Endodermal cell (in vitro differentiated cells): ENCODE measurements at regions not wholly inside any gene's neighbourhood (a gene's known extent, or its start where the extent isn't known, plus 50 kb on each side); places are given as distances from the start of the nearest gene placed in this dataset.

Source experiments
- DNase-seq: peaks from one replicate; pipeline ENCODE4 v3.0.0-alpha.2; 2017
- H3K27ac ChIP-seq: 2 replicates; pipeline ENCODE4 v1.5.1; 2013; ENCODE audit warnings: mild to moderate bottlenecking, low read depth, low read length, moderate library complexity
- H3K27me3 ChIP-seq: 2 replicates; pipeline ENCODE4 v1.6.1; 2013; ENCODE audit warnings: mild to moderate bottlenecking, low read length, moderate library complexity; ENCODE audit not compliant: insufficient read depth, control insufficient read depth, poor library complexity, severe bottlenecking
- H3K36me3 ChIP-seq: 2 replicates; pipeline ENCODE4 v1.7.0; 2013; ENCODE audit warnings: mild to moderate bottlenecking, low read length, moderate library complexity; ENCODE audit not compliant: control insufficient read depth, insufficient read depth
- H3K4me1 ChIP-seq: one replicate; pipeline ENCODE4 v1.7.0; 2013; ENCODE audit warnings: low read length; ENCODE audit not compliant: control insufficient read depth, insufficient read depth
- H3K4me3 ChIP-seq: 2 replicates; pipeline ENCODE4 v1.5.1; 2013; ENCODE audit warnings: mild to moderate bottlenecking, low read length, moderate library complexity
- H3K9ac ChIP-seq: 2 replicates; pipeline ENCODE4 v1.6.1; 2013; ENCODE audit warnings: mild to moderate bottlenecking, low read length, moderate library complexity; ENCODE audit not compliant: poor library complexity, severe bottlenecking; ENCODE audit errors: extremely low read depth
- H3K9me3 ChIP-seq: 2 replicates; pipeline ENCODE4 v1.6.1; 2013; ENCODE audit warnings: mild to moderate bottlenecking, low read length, moderate library complexity; ENCODE audit not compliant: control insufficient read depth
- H3K27ac Mint-ChIP-seq: 2 replicates; pipeline ENCODE4 v1.8.0; 2020; ENCODE audit warnings: mixed read lengths
- H3K27me3 Mint-ChIP-seq: 2 replicates; pipeline ENCODE4 v1.8.0; 2021; ENCODE audit warnings: mild to moderate bottlenecking, mixed read lengths; ENCODE audit not compliant: insufficient read depth
- H3K36me3 Mint-ChIP-seq: 2 replicates; pipeline ENCODE4 v1.8.0; 2020; ENCODE audit warnings: low read depth, mixed read lengths
- H3K4me1 Mint-ChIP-seq: 2 replicates; pipeline ENCODE4 v1.8.0; 2020; ENCODE audit warnings: mixed read lengths
- H3K4me3 Mint-ChIP-seq: 2 replicates; pipeline ENCODE4 v1.8.0; 2020; ENCODE audit warnings: mild to moderate bottlenecking, moderate library complexity, mixed read lengths
- H3K9me3 Mint-ChIP-seq: 2 replicates; pipeline ENCODE4 v1.8.0; 2020; ENCODE audit warnings: mild to moderate bottlenecking, mixed read lengths
- CTCF ChIP-seq: fragments of 200-600 bp; sonication (generic); conservative IDR thresholded peaks from 2 replicates; pipeline ENCODE4 v1.5.0; 2021; ENCODE audit warnings: antibody characterized with exemption, mild to moderate bottlenecking
- WGBS, 2 experiments: methylation state at CpG; one replicate each; pipeline versions ENCODE4 v1.1.5 to v1.1.7; 2013; ENCODE audit warnings: missing lambda C conversion rate in 2 of 2, mixed read lengths in 1 of 2; ENCODE audit not compliant: insufficient coverage in 1 of 2, insufficient read length in 1 of 2; 5-methylcytosine and 5-hydroxymethylcytosine counted together

DNA sequence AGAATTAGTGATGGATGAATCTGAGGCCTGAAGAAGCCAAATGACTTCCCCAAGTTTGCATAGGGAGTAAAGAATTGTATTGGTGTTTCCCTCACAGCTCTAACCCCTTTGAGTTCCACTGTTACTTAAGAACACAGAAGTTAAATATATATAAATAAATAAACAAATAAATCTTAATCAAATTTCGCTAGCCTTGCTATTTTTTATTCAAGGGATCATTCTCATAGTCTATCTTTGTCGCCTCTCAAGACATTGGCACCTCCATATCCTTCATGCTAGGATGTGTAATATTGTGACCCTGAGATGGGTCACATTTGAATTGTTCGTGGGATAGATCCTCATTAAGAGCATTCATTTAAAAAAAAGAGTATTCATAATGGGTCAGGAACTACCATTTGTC is 121.3 kb upstream of the HNMT start:
- no peak overlapping the region for H3K27ac ChIP-seq
- peaks cover 4% of the 10 kb centered on the region for H3K4me1 Mint-ChIP-seq
- no peaks in the 10 kb centered on the region for H3K36me3 Mint-ChIP-seq
- peaks cover under 1% of the 10 kb centered on the region for H3K4me1 ChIP-seq
- H3K9ac ChIP-seq, result no peak overlapping the region
- no peak for TF ChIP-seq CTCF
- peaks cover 10% of the 10 kb centered on the region for H3K9me3 ChIP-seq
- no peak overlapping the region for H3K27ac Mint-ChIP-seq
- H3K4me3 Mint-ChIP-seq, result no peak overlapping the region
- H3K4me3 ChIP-seq, result no peak overlapping the region
- no peaks in the 10 kb centered on the region for H3K27me3 ChIP-seq
- no peak for DNase-seq
- H3K27me3 Mint-ChIP-seq, result no peaks in the 10 kb centered on the region
- WGBS, 2 experiments, result 91 to 100% methylated on average over 1 to 3 of the region's 3 CpGs
- H3K9me3 Mint-ChIP-seq, result peaks cover 8% of the 10 kb centered on the region
- no peaks in the 10 kb centered on the region for H3K36me3 ChIP-seq

DNA sequence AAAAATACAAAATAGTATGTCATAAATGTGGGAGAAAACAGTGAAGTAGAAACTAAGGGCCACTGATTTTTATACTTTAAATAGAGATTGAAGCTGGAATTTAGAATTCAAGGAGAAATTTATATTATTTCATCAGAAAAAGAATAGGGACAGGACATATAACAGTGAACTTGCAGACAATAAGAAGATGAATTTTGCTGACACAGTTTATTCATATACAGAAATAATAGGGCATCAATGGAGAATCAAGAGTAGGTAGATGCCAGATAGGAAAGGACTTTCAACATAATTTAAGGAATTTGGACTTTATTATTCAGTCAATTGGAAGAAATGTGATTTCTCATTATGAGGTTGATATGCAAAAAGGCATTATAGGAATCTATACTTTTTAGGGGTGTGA is 118.9 kb upstream of the HNMT start:
- Histone ChIP-seq H3K9ac (no peak overlapping the region), H3K4me3 (no peak overlapping the region), H3K27ac (no peak overlapping the region), H3K9me3 (peaks cover 10% of the 10 kb centered on the region), H3K4me1 (no peaks in the 10 kb centered on the region), H3K36me3 (no peaks in the 10 kb centered on the region), H3K27me3 (no peaks in the 10 kb centered on the region)
- H3K36me3 Mint-ChIP-seq, result no peaks in the 10 kb centered on the region
- H3K9me3 Mint-ChIP-seq, result peaks cover 8% of the 10 kb centered on the region
- DNase-seq, result no peak
- no peak overlapping the region for H3K4me3 Mint-ChIP-seq
- TF ChIP-seq CTCF, result no peak
- H3K4me1 Mint-ChIP-seq, result no peaks in the 10 kb centered on the region
- H3K27me3 Mint-ChIP-seq, result no peaks in the 10 kb centered on the region
- no peak overlapping the region for H3K27ac Mint-ChIP-seq

DNA sequence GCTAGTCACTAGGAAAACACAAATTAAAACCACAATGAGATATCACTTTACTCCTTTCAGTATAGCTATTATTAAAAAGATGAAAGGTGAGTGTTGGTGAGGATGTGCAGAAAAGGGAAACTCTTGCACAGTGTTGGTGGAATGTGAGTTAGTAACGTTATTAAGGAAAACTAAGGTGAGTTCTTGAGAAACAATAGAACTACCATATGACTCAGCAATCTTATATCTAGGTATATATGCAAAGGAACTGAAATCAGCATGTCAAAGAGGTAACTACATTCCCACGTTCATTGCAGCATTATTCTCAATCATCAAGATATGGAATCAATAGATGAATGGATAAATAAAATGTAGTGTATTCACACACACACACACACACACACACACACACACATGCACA is 117.3 kb upstream of the HNMT start:
- Mint-ChIP-seq H3K9me3 (peaks cover 12% of the 10 kb centered on the region), H3K27me3 (no peaks in the 10 kb centered on the region), H3K36me3 (no peaks in the 10 kb centered on the region), H3K27ac (no peak overlapping the region), H3K4me3 (no peak overlapping the region), H3K4me1 (no peaks in the 10 kb centered on the region)
- H3K4me3 ChIP-seq, result no peak overlapping the region
- no peak overlapping the region for H3K27ac ChIP-seq
- no peak overlapping the region for H3K9ac ChIP-seq
- TF ChIP-seq CTCF, result no peak
- no peak for DNase-seq
- WGBS, 2 experiments, result 100% methylated on average over 1 of the region's 2 CpGs; no CpG with 5 or more reads in 1 of the 2 experiments
- H3K4me1 ChIP-seq, result no peaks in the 10 kb centered on the region
- peaks cover 15% of the 10 kb centered on the region for H3K9me3 ChIP-seq
- H3K27me3 ChIP-seq, result no peaks in the 10 kb centered on the region
- no peaks in the 10 kb centered on the region for H3K36me3 ChIP-seq
